GM21786 (cell line): ENCODE measurements at regions not wholly inside any gene's neighbourhood (a gene's known extent, or its start where the extent isn't known, plus 50 kb on each side); places are given as distances from the start of the nearest gene placed in this dataset.
"Not testable (repeated sequence)": the region's sequence is repeated elsewhere in the genome, so short reads cannot be mapped to it uniquely, and the experiment has no call there.

ENCODE experiments used
- ATAC-seq: cut with Tn5 transposase; IDR thresholded peaks from one replicate; pipeline ENCODE4 v1.9.1; 2021; ENCODE audit not compliant: unreplicated experiment

- ATAC-seq, result no peak
Measured at GRCh38 chrX:140172401-140172800, 207.1 kb upstream of the CXorf66 start.

- no peak for ATAC-seq
Measured at GRCh38 chrX:140167551-140167950, 202.2 kb upstream of the CXorf66 start.

GRCh38 chrX:140165849-140166248, 200.5 kb upstream of the CXorf66 start:
- ATAC-seq, result no peak

GRCh38 chrX:140164391-140164790, 199.1 kb upstream of the CXorf66 start:
- ATAC-seq, result no peak

GRCh38 chrX:140163371-140164159, 198.2 kb upstream of the CXorf66 start:
- ATAC-seq, result no peak

GRCh38 chrX:140157611-140158010, 192.3 kb upstream of the CXorf66 start:
- ATAC-seq, result no peak

GRCh38 chrX:140157143-140157542, 191.8 kb upstream of the CXorf66 start:
- no peak for ATAC-seq

GRCh38 chrX:140151316-140151715, 186.0 kb upstream of the CXorf66 start:
- ATAC-seq, result no peak

- ATAC-seq, result no peak
Measured at GRCh38 chrX:140149761-140150160, 184.4 kb upstream of the CXorf66 start.

- ATAC-seq, result peak; percentile 78
Measured at GRCh38 chrX:140141444-140142029, 176.2 kb upstream of the CXorf66 start.

GRCh38 chrX:140138492-140138891, 173.2 kb upstream of the CXorf66 start:
- ATAC-seq, result not testable (repeated sequence)

- ATAC-seq, result not testable (repeated sequence)
Measured at GRCh38 chrX:140138065-140138464, 172.7 kb upstream of the CXorf66 start.

- ATAC-seq, result no peak
Measured at GRCh38 chrX:140132937-140133336, 167.6 kb upstream of the CXorf66 start.

- ATAC-seq, result no peak
Measured at GRCh38 chrX:140123446-140123845, 158.1 kb upstream of the CXorf66 start.

GRCh38 chrX:140114059-140114458, 148.7 kb upstream of the CXorf66 start:
- not testable (repeated sequence) for ATAC-seq

- no peak for ATAC-seq
Measured at GRCh38 chrX:140110081-140110650, 144.8 kb upstream of the CXorf66 start.

GRCh38 chrX:140104760-140105159, 139.4 kb upstream of the CXorf66 start:
- no peak for ATAC-seq

- ATAC-seq, result no peak
Measured at GRCh38 chrX:140099221-140099620, 133.9 kb upstream of the CXorf66 start.

GRCh38 chrX:140092121-140092520, 126.8 kb upstream of the CXorf66 start:
- no peak for ATAC-seq

GRCh38 chrX:140091125-140091886, 126.0 kb upstream of the CXorf66 start:
- peak; percentile 57 for ATAC-seq

GRCh38 chrX:140090800-140091124, 125.4 kb upstream of the CXorf66 start:
- no peak for ATAC-seq

GRCh38 chrX:140088438-140088837, 123.1 kb upstream of the CXorf66 start:
- ATAC-seq, result no peak
